ENCODE measurements at regions not wholly inside any gene's neighbourhood (a gene's known extent, or its start where the extent isn't known, plus 50 kb on each side); places are given as distances from the start of the nearest gene placed in this dataset.

DNA sequence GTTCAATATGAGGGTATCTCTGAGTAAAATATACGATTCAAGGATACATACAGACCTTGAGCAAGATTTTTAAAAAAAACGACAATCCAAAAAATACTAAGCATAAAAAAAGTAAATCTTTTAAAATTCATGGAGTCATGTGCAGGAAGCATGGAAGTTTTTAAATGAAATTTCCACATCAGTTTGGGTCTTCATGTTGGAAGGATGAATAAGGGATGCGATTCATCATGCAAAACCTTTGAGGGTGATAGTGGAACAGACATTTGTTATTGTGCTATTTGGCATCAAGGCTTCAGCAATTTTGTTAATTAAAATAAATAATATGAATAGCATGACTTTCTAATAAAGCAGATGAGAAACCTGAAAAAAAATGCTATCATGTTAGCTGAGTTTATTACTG lies 815.0 kb upstream of the PCDH10 start:
- TF ChIP-seq, protein P1, sequence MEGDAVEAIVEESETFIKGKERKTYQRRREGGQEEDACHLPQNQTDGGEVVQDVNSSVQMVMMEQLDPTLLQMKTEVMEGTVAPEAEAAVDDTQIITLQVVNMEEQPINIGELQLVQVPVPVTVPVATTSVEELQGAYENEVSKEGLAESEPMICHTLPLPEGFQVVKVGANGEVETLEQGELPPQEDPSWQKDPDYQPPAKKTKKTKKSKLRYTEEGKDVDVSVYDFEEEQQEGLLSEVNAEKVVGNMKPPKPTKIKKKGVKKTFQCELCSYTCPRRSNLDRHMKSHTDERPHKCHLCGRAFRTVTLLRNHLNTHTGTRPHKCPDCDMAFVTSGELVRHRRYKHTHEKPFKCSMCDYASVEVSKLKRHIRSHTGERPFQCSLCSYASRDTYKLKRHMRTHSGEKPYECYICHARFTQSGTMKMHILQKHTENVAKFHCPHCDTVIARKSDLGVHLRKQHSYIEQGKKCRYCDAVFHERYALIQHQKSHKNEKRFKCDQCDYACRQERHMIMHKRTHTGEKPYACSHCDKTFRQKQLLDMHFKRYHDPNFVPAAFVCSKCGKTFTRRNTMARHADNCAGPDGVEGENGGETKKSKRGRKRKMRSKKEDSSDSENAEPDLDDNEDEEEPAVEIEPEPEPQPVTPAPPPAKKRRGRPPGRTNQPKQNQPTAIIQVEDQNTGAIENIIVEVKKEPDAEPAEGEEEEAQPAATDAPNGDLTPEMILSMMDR (conservative IDR thresholded peaks at IDR 0.05), result no peak
- TF ChIP-seq EZH2 (IDR thresholded peaks at IDR 0.05; ENCODE audit: low read depth), result no peak

All from PC-9 (cell line).